AML-193 (cell line): ENCODE measurements at regions not wholly inside any gene's neighbourhood (a gene's known extent, or its start where the extent isn't known, plus 50 kb on each side); places are given as distances from the start of the nearest gene placed in this dataset.
"Not testable (repeated sequence)": the region's sequence is repeated elsewhere in the genome, so short reads cannot be mapped to it uniquely, and the experiment has no call there.

Experiments
- DNase-seq, 2 experiments: peaks; one replicate each; lab custom pipeline; 2025; lab: John Stamatoyannopoulos, UW

DNA sequence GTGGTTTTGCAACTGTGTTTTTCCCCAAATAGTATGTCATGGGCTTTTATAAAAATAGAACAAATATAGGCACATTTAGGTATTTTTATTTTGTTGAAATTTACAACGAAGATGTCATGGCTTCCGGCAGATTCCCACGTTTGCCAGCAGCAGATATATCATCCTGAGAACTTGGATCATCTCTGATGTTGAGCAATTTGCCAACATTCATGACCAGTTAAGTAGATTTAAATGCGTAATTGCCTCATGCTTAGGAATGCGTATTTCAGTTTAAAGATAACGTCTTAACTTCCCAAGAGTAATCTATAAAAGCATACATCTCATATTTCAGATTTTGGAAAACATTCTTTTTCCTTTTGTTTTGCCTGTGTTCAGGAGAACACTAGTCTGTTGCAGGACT, 457.8 kb downstream of the QKI start:
- no peak for DNase-seq

DNA sequence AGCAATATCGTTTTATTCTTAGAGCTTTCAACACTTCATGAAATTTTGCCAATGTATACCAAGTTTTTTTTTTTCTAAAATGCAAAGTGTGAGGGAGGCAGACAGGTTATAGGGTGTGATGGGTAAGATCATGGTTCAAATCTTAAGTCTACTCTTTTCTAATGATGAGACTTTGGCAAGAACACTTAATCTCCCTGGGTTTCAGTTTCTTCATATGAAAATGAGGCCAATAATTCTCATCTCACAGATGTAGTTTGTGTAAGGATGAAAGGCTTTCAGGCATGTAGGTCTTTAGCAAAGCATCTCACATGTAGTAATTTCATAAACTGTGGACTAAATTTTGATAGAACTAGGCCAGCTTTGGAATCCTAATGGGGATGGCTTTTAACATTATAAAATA, 457.1 kb downstream of the QKI start:
- no peak for DNase-seq

DNA sequence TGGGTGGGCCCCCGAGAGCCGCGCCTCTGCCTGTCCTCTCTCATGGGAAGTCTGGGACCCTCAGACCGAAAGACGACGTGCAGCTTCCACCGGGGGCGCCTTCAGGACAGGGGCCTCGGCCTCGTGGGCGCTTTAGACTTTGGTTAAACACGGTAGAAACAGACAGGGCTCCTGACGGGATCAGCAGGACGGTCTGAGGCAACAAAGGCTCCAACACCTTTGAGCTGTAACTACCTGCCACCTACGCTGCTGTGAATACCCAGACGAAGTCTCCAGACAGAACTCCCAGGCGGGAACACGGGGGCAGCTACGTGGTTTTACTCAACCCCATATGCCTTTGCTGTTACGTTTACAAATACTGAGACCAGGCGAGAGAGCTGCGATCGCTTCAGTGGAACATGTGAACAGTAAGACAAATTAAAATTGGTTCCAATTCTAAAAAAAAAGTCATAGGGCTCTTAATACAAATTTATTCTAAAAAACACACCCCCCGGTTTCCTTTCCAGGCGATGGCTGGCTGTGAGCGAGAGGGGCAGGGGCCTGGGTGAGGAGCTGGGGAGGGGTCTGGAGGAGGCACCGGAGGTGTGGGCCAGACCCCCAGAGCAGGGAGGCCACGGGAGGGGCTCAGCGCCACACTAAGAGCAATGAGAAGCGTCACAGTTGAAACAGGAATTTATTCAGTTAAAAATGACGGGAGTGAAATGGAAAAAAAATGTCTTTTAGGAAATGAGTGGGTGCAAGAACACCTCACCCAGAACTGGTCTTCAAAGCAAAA, 453.2 kb downstream of the QKI start:
- no peak for DNase-seq

DNA sequence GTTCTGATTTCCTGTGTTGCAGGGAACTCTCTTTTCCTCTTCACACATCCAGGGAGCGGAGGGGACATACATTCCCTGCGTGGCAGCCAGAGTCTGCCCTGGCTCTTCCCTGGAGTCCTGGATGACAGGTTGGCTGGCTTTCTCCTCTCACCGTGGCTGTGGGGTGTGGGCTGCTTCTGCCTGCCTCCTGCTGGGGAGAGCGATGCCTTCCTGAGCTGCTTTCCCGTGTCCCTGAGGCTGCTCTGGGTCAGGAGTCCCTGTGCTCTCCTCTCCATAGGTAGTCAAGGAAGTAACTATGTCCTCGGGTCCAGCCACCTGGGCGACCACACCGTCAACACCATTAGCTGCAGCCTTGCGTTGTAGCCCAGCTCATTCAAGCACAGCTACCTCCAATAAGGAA, 451.7 kb downstream of the QKI start:
- no peak for DNase-seq

DNA sequence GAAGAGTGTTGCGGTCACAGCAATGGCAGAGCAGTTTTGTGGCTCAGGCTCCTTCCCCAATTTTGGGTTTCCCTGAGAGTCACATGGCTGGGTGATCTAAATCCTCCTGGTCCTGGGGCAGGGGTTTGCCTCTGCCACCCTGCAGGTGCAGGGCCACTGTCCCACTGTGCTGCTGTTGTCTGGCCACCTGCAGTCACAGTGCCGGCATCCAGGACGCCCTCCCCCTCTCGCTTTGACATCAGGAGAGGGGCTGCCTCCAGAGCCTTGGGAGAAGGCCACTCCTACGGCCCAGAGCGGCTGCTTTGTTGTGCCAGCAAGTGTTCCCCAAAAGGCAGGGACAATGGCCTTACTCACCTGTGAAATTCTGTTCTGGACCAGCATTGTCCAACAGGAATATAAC, 449.0 kb downstream of the QKI start:
- DNase-seq = no peak

DNA sequence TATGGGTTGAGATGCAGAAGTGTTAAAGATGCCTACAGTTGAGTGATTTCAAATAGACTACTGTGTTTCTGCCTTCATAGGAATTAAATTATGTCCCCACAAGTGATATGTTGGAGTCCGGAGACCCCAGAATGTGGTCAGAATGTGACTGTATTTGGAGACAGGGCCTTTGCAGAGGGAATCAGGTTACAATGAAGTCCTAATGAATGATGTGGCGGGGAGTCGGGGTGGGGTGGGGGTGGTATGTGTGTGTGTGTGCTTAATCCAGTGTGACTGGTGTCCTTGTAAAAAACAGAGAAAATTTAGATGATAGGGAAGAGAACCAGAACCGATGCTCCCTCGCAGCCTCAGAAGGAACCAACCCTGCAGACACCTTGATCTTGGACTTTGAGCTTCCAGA, 448.2 kb downstream of the QKI start:
- DNase-seq = no peak

- no peak for DNase-seq
These were observed 447.1 kb downstream of the QKI start for GRCh38 chr6:163861627-163862026.

DNA sequence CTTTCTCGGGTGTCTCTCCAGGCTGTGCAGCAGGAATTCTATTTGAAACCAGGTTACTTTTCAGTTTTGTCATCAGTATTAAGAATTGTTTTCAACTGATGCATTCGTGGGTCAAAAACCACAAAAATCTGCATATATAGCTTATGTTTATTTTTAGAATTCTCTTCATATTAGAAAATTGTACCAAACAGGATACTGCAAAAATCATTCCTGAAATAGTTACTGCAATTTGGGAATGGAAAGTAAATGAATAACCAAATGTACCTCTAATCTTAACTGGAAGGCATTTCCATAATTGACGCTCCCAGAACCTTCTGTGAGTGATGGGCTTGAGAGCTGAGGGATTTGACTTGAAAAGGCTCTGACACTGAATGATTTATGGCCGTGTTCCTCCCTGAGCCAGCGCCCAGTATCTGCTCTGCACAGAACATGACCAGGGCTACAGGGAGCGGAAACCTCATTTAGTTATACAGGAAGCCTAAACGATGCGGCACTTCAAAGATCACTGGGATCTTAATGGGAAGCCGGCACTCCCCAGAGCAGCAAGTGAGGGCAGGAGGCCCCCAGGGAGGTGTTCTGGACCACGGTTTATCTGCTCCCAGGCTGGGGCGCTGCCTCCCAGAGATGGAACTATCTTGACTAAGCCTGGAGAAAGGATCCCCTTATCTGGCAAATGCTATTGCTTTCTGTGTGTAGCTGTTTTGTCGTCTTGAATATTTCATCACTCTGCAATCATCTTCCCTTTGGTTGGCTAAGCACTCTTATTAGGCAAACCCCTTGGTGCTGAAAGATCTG, 446.0 kb downstream of the QKI start:
- no peak for DNase-seq

DNA sequence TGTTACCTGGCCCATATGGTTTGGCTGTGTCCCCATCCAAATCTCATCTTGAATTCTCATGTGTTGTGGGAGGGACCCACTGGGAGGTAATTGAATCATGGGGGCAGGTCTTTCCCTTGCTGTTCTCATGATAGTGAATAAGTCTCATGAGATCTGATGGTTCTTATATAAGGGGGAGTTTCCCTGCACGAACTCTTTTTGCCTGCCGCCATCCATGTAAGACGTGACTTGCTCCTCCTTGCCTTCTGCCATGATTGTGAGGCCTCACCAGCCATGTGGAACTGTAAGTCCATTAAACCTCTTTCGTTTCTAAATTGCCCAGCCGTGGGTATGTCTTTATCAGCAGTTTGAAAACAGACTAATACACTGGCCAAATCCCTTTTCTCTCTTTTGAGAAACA, 444.4 kb downstream of the QKI start:
- DNase-seq = not testable (repeated sequence)

GRCh38 chr6:163857421-163857820, 442.9 kb downstream of the QKI start:
- DNase-seq = no peak

- no peak for DNase-seq
These were observed 436.4 kb downstream of the QKI start for GRCh38 chr6:163850874-163851273.

DNA sequence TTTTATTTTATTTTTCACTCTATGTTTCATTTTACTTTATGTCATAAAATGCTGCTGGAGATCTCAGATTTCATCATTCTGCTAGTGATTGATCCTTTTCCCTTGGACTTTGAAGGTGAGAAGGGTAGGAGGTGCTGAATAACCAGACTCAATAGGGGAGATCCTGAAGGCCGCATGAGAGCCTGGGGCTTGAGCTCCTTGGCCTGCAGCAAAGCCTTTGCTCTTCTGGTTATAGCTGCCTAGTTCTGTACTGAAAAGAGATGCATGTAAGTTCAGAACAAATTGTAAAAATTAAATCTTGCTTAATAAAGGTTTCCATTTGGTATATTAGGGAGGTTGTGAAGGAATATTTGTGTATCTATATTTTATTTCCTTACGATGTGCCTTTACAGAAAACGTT, 430.2 kb downstream of the QKI start:
- no peak for DNase-seq

DNA sequence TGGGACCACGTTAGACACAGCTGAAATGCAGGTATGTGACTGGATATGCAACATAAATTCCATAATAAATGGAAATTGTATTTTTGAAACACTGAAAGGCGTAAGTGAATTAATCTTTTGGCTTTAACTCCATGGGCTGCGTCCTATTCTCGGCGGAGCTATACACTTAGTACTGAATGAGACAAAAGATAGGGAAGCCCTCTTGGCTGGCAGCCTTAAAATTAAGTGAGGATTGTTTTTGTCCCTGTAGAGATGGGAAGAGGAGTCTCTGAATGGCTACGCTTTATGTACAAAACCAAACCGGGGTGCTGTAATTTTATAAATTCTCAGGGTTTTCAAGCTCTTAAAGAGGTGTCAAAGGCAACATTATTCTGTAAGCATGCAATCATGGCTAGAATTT, 429.8 kb downstream of the QKI start:
- DNase-seq = no peak

DNA sequence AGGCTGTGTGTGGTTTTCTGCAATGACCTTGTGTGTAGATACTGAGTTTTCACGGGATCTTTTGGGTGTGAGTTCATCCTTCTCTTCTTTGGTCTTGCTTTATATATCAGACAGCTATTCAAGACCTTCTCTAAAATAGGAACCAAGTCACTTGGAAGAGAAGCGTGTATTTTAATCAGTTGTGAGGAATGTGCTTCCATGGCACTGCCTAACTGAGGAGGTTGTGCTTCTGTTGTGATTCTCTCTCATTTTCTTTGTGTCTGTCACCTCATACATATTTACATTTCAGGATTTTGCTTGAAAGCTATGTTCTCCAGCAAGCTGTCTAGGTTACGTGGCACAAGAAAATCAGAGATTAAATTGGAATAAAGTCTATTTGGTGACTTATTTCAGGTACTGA, 428.7 kb downstream of the QKI start:
- DNase-seq = no peak

GRCh38 chr6:163842467-163842866, 427.9 kb downstream of the QKI start:
- no peak for DNase-seq

DNA sequence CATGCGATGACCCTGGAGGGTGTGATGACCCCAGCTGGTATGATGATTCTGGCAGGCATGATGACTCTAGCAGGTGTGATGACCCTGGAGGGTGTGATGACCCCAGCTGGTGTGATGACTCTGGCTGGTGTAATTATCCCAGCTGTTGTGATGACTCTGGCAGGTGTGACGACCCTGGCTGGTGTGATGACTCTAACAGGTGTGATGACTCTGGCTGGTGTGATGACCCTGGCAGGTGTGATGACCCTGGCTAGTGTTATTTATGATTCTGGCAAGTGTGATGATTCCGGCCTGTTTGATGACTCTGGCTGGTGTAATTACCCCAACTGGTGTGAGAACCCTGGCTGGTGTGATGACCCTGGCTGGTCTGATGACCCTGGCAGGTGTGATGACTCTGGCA, 427.2 kb downstream of the QKI start:
- no peak for DNase-seq

DNA sequence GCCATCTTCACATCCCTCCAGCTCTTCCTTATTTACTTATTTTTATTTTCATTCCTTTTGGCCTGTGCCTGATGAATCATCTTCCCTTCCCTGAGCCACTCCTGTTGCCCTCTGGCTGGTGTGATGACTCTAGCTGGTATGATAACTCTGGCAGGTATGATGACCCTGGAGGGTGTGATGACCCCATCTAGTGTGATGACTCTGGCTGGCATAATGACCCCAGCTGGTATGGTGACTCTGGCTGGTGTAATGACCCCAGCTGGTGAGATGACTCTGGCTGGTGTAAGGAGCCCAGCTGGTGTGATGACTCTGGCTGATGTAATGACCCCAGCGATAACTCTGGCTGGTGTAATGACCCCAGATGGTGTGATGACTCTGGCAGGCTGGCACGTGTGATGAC, 426.8 kb downstream of the QKI start:
- no peak for DNase-seq

- no peak for DNase-seq
These were observed 426.4 kb downstream of the QKI start for GRCh38 chr6:163840880-163841279.

DNA sequence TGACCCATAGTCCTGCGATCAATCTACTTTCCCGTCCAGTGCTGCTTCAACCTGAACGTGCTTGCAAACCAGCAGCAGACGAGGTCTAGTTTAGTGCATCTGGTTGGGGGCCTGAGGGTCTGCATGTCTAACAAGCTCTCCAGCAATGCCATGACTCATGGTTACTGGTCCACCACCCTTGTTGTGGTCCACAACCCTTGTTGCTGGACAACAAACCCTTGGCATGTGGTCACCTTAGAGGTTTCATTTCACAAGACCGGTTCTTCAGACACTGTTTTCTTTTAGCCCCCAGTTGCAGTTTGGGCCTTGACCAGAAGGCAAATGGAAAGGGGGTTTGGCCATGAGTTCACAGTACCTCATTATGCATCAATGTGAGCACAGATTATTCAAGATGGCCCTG, 424.8 kb downstream of the QKI start:
- no peak for DNase-seq

DNA sequence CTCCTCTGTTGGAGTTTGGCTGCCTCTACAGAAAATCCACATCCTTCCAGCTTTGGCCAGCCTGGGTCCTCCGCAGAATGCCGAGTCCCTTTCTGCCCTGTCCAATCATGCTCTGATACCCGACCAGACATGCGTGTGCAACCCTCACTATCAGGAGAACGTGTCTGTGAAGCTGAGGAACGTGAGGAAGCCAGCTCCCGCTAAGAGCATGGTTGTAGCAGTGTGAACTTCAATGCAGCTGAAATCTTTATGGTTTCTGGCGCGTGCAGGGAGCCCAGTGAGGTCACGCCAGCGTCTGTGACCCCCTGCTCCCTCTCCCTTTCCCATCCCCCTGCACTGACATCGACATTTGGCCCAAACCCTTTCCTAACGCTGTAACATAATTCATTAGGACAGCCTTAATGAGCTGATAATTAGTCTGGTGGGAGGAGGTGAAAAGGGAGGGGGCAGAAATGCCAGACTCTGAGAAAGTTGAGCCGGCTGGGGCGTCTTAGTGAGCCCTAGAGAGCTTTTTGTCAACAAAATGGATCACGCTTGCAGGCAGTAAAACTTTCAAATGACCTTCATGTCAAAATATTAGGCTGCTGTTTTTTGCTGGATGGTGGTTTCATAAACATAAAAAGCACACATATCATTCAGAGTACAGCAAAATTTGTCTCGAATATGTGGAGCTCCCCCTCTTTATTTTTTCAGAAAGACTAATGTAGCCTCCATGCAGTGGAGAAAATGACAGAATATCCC, 423.3 kb downstream of the QKI start:
- DNase-seq = no peak

DNA sequence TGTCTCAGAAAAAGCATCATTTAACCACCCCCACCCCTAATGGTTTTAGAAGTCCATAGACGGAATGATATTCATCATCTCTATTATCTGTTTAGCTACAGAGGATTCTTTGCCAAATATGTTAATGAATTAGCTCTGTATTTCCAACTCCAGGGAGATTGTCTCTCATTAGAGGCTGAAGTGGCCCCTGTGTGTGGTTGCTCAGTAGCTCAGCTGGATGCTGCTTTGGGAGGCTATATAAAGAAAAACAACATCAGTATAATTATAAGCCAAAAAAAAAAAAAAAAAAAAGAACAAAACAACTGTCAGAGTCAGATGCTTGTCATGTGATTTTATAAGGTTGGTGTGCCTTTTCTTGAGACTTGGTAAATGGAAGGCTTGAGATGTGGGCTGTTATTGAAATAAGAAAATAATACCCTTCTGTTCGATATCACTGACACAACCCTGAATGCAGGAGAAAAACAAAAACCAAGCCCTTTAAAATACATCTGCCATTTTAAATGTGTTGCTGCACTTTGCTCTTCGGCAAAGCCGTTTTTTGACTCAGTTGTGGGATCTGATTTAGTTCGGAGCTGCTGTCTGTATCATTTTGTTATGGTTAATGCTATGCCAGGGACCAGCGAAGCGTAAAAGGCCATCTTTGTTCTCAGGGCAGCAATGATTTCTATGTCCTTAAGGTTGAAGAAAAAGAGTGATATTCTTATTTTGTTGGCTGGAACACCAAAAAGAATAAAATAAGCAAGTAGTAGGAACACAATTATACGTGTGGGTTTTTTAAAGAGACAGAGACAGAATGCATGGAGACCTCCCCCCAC, 422.6 kb downstream of the QKI start:
- no peak for DNase-seq
